Esophagus squamous epithelium (tissue), 5 donors: ENCODE measurements at regions not wholly inside any gene's neighbourhood (a gene's known extent, or its start where the extent isn't known, plus 50 kb on each side); places are given as distances from the start of the nearest gene placed in this dataset.

Source experiments
- DNase-seq: peaks from one replicate; lab custom pipeline; 2025; lab: John Stamatoyannopoulos, UW
- H3K27ac ChIP-seq, 4 donors: fragments of 200-600 bp; sonication (generic); one replicate each; pipeline ENCODE4 v1.5.1; 2016 to 2019; ENCODE audit warnings: mild to moderate bottlenecking in 1 of 4
- H3K27me3 ChIP-seq, 4 donors: fragments of 200-600 bp; sonication (generic); 1 replicate in 3 of 4; 2 replicates in 1 of 4; pipeline versions ENCODE4 v1.5.1 to v1.6.0; 2017 to 2021; ENCODE audit warnings: antibody characterized with exemption in 1 of 4
- H3K36me3 ChIP-seq, 3 donors: fragments of 200-600 bp; sonication (generic); one replicate each; pipeline ENCODE4 v1.5.1; 2016 to 2019
- H3K4me1 ChIP-seq, 3 donors: fragments of 200-600 bp; sonication (generic); one replicate each; pipeline ENCODE4 v1.5.1; 2017 to 2019
- H3K4me3 ChIP-seq, 4 donors: fragments of 200-600 bp; sonication (generic); 1 replicate in 3 of 4; 2 replicates in 1 of 4; pipeline ENCODE4 v1.5.1; 2016 to 2019; ENCODE audit warnings: mild to moderate bottlenecking in 2 of 4, moderate library complexity in 1 of 4
- H3K9me3 ChIP-seq, 3 donors: fragments of 200-600 bp; sonication (generic); one replicate each; pipeline ENCODE4 v1.5.1; 2016 to 2019
- POLR2A ChIP-seq, 4 donors: fragments of 450-650 bp; IDR thresholded peaks; one replicate each; pipeline ENCODE4 v1.6.1; 2017; ENCODE audit warnings: antibody characterized with exemption in 4 of 4, mild to moderate bottlenecking in 4 of 4, moderate library complexity in 3 of 4
- WGBS, 2 donors: methylation state at CpG; one replicate each; pipeline ENCODE4 v1.1.5; 2018; 5-methylcytosine and 5-hydroxymethylcytosine counted together
- intact Hi-C: fragments of 100-400 bp; cut with DNase I; formaldehyde crosslinking; loops from one replicate; pipeline ENCODE4 v1.15.0; 2022
- TF ChIP-seq, protein P1 (sequence below), 6 experiments: fragments of 450-650 bp in 4 of 6; fragments of 200-600 bp in 2 of 6; sonication (generic) in 2 of 6; IDR thresholded peaks; one replicate each; pipeline ENCODE4 v1.5.1; 2016 to 2019; ENCODE audit warnings: antibody characterized with exemption in 6 of 6, mild to moderate bottlenecking in 4 of 6, moderate library complexity in 4 of 6
- donor health status: DM: yes; HTN: yes; CAD: no.

DNA sequence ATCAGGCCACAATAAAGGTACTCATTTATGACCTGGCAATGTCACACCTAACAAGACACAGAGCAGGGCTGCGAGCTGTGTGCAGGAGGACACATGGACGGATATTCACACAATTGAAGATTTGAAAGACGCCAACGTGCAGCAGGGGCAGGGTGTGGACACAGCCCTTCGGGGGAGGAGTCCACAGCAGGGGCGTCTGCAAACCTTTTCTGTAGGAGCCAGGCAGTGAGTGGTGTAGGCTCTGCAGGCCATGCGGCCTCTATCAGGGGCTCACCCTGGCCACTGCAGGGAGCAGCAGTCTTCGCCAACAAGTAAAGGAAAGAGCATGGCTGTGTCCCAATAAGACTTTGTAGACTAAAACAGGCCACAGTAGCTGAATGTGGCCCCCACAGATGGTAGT is 125.7 kb upstream of the SNTG2 start:
- TF ChIP-seq POLR2A (IDR thresholded peaks at IDR 0.05): no peak
- TF ChIP-seq, protein P1, sequence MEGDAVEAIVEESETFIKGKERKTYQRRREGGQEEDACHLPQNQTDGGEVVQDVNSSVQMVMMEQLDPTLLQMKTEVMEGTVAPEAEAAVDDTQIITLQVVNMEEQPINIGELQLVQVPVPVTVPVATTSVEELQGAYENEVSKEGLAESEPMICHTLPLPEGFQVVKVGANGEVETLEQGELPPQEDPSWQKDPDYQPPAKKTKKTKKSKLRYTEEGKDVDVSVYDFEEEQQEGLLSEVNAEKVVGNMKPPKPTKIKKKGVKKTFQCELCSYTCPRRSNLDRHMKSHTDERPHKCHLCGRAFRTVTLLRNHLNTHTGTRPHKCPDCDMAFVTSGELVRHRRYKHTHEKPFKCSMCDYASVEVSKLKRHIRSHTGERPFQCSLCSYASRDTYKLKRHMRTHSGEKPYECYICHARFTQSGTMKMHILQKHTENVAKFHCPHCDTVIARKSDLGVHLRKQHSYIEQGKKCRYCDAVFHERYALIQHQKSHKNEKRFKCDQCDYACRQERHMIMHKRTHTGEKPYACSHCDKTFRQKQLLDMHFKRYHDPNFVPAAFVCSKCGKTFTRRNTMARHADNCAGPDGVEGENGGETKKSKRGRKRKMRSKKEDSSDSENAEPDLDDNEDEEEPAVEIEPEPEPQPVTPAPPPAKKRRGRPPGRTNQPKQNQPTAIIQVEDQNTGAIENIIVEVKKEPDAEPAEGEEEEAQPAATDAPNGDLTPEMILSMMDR (IDR thresholded peaks at IDR 0.05): no peak

DNA sequence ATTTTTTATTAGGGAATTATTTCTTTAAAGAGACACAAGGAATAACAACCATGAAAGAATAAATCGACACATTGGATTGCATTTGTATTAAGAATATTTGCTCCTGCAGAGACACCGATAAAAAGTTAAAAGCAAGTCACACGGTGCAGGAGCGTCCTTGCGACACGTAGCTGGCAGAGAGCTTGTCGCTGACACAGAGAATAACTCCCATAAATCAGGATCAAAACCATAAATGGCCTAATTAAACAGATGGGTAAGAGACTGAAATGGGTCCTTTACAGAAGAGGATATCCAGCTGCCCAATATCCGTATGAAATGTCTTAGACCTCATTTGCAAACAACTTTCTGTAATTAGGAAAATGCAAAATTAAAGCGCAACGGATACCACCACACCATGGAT is 126.1 kb upstream of the SNTG2 start:
- H3K36me3 ChIP-seq: no peaks in the 10 kb centered on the region
- no peak for DNase-seq
- intact Hi-C loops: no loop called here
- no peak overlapping the region for H3K27ac ChIP-seq
- no peaks in the 10 kb centered on the region for H3K27me3 ChIP-seq
- H3K4me3 ChIP-seq: no peak overlapping the region
- WGBS, 2 donors: 82 to 88% methylated on average over 10 of the region's 10 CpGs
- H3K4me1 ChIP-seq: no peaks in the 10 kb centered on the region
- no peaks in the 10 kb centered on the region for H3K9me3 ChIP-seq
- TF ChIP-seq, protein P1 (IDR thresholded peaks at IDR 0.05): no peak
- TF ChIP-seq POLR2A (IDR thresholded peaks at IDR 0.05): no peak

More for the DNA sequence above, 125.7 kb upstream of the SNTG2 start:
- intact Hi-C loops: no loop called here
- no peaks in the 10 kb centered on the region for H3K36me3 ChIP-seq
- no peaks in the 10 kb centered on the region for H3K27me3 ChIP-seq
- 73 to 79% methylated on average over 8 of the region's 8 CpGs for WGBS, 2 donors
- no peaks in the 10 kb centered on the region for H3K9me3 ChIP-seq
- H3K27ac ChIP-seq: no peak overlapping the region
- H3K4me3 ChIP-seq: no peak overlapping the region
- peaks cover 0 to under 1% (median 0%) of the 10 kb centered on the region in 3 donors for H3K4me1 ChIP-seq
- DNase-seq: no peak

DNA sequence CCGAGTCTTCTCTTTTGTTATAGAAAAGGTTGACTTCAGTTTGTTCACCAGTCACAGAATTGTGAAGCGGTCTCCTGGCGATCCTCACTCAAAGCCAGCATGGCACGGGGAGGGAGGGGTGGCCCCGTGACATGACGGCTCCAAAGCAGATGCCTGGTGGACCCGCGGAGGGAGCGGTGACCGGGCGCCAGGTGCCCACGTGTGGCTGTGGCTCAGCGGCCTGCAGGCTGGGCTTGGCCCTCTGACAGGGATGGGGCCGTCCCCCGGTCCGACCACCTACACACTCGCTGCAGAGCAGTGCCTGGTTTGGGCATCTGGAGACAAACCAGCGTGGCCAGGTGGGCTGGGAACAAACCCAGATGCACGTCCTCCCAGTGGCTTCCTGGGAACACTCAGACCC is 129.1 kb upstream of the SNTG2 start:
- H3K4me3 ChIP-seq: no peak overlapping the region
- no peaks in the 10 kb centered on the region for H3K9me3 ChIP-seq
- TF ChIP-seq, protein P1 (IDR thresholded peaks at IDR 0.05): no peak
- TF ChIP-seq POLR2A (IDR thresholded peaks at IDR 0.05): no peak
- intact Hi-C loops: no loop called here
- H3K27me3 ChIP-seq: no peaks in the 10 kb centered on the region
- no peak overlapping the region for H3K27ac ChIP-seq
- DNase-seq: no peak
- no peaks in the 10 kb centered on the region for H3K36me3 ChIP-seq
- H3K4me1 ChIP-seq: no peaks in the 10 kb centered on the region
- 51 to 71% methylated on average over 4 to 7 of the region's 19 CpGs for WGBS, 2 donors

DNA sequence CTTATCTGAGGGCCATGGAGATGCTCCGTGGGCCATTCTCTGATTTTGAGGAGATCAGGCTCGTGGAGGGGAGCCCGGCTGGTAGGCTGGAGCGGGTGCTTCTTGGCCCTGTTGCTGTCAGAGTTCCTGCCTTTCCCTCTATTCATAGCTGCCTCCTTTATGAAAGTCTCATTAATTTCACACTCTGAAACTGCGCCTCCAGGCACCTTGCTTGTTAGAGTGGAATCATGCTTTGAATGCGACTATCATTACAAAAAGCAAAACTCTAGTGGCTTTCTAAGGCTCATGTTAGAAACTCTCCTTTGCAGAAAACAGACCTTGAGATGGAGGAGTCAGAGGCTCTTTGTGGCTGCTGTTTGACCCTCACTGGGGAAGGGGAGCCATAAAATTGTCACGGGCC is 131.0 kb upstream of the SNTG2 start:
- Histone ChIP-seq H3K4me3 (no peak overlapping the region), H3K4me1 (no peaks in the 10 kb centered on the region), H3K27me3 (no peaks in the 10 kb centered on the region), H3K9me3 (no peaks in the 10 kb centered on the region), H3K36me3 (no peaks in the 10 kb centered on the region), H3K27ac (no peak overlapping the region)
- TF ChIP-seq, protein P1 (IDR thresholded peaks at IDR 0.05): no peak
- TF ChIP-seq POLR2A (IDR thresholded peaks at IDR 0.05): no peak
- intact Hi-C loops: no loop called here
- WGBS, 2 donors: 70 to 90% methylated on average over 5 to 7 of the region's 7 CpGs
- DNase-seq: no peak

DNA sequence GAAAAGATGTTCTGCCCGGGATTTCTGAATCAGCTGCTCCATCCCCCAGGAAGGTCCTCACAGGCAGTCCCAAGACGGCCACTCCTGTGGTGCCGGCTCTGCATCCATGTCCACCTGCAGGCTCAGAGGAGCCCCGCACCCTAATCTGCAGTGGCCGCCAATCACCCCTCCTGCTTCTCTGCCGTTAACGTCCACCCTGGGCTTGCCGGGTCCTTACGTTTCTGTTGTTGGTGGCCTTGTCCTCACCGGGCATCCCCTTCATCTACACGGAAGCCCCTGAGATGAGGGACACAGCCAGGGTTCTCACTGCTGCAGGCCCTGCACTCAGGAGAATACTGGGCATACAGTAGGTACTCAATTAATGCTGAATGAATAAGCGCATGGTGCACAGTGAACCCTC is 131.5 kb upstream of the SNTG2 start:
- Histone ChIP-seq H3K4me3 (no peak overlapping the region), H3K27me3 (no peaks in the 10 kb centered on the region), H3K36me3 (no peaks in the 10 kb centered on the region), H3K27ac (no peak overlapping the region), H3K4me1 (no peaks in the 10 kb centered on the region), H3K9me3 (no peaks in the 10 kb centered on the region)
- TF ChIP-seq POLR2A (IDR thresholded peaks at IDR 0.05): no peak
- TF ChIP-seq, protein P1 (IDR thresholded peaks at IDR 0.05): no peak
- intact Hi-C loops: no loop called here
- 92 to 95% methylated on average over 6 to 12 of the region's 12 CpGs for WGBS, 2 donors
- DNase-seq: no peak
